Memory B cell (primary cell): ENCODE measurements at regions not wholly inside any gene's neighbourhood (a gene's known extent, or its start where the extent isn't known, plus 50 kb on each side); places are given as distances from the start of the nearest gene placed in this dataset.
"Not testable (repeated sequence)": the region's sequence is repeated elsewhere in the genome, so short reads cannot be mapped to it uniquely, and the experiment has no call there.

Source experiments
- ATAC-seq: fragments of 150-1000 bp; cut with Tn5 transposase; 2 replicates; pipeline ENCODE4 v1.10.0; 2021; ENCODE audit warnings: low read depth, mild to moderate bottlenecking, moderate library complexity
- DNase-seq, 2 donors: peaks; one replicate each; pipeline ENCODE4 v3.0.0; 2022; ENCODE audit warnings: low spot score in 2 of 2
- H3K27ac Mint-ChIP-seq: one replicate; pipeline ENCODE4 v1.8.0; 2022; ENCODE audit warnings: mild to moderate bottlenecking, moderate library complexity, mixed read lengths
- H3K27me3 Mint-ChIP-seq: one replicate; pipeline ENCODE4 v1.8.0; 2022; ENCODE audit warnings: mixed read lengths
- H3K36me3 Mint-ChIP-seq: one replicate; pipeline ENCODE4 v1.8.0; 2022; ENCODE audit warnings: mild to moderate bottlenecking, mixed read lengths
- H3K4me1 Mint-ChIP-seq: one replicate; pipeline ENCODE4 v1.8.0; 2022; ENCODE audit warnings: mixed read lengths
- H3K4me3 Mint-ChIP-seq: one replicate; pipeline ENCODE4 v1.8.0; 2022; ENCODE audit warnings: mild to moderate bottlenecking, moderate library complexity, mixed read lengths
- H3K9me3 Mint-ChIP-seq: one replicate; pipeline ENCODE4 v1.8.0; 2022; ENCODE audit warnings: mixed read lengths

- Mint-ChIP-seq H3K36me3 (no peaks in the 10 kb centered on the region), H3K27me3 (no peaks in the 10 kb centered on the region), H3K4me3 (no peak overlapping the region), H3K27ac (no peak overlapping the region), H3K4me1 (no peaks in the 10 kb centered on the region), H3K9me3 (peaks cover 10% of the 10 kb centered on the region)
- no peak for ATAC-seq
- DNase-seq, result no peak
Measured at GRCh38 chr7:42666994-42667393, 244.9 kb downstream of the C7orf25 start.

- no peaks in the 10 kb centered on the region for H3K27me3 Mint-ChIP-seq
- no peak overlapping the region for H3K27ac Mint-ChIP-seq
Measured at GRCh38 chr7:42662862-42663261, 249.0 kb downstream of the C7orf25 start.

GRCh38 chr7:42661312-42661711, 250.6 kb downstream of the C7orf25 start:
- H3K9me3 Mint-ChIP-seq, result no peaks in the 10 kb centered on the region
- no peaks in the 10 kb centered on the region for H3K4me1 Mint-ChIP-seq
- H3K4me3 Mint-ChIP-seq, result no peak overlapping the region
- ATAC-seq, result no peak
- H3K36me3 Mint-ChIP-seq, result no peaks in the 10 kb centered on the region
- DNase-seq, result no peak
- no peak overlapping the region for H3K27ac Mint-ChIP-seq
- H3K27me3 Mint-ChIP-seq, result no peaks in the 10 kb centered on the region

More at GRCh38 chr7:42662862-42663261, 249.0 kb downstream of the C7orf25 start:
- H3K4me3 Mint-ChIP-seq, result no peak overlapping the region
- peaks cover 10% of the 10 kb centered on the region for H3K9me3 Mint-ChIP-seq
- no peaks in the 10 kb centered on the region for H3K36me3 Mint-ChIP-seq
- no peak for ATAC-seq
- H3K4me1 Mint-ChIP-seq, result no peaks in the 10 kb centered on the region
- DNase-seq, result no peak

GRCh38 chr7:42650701-42651100, 261.2 kb downstream of the C7orf25 start:
- Mint-ChIP-seq H3K27me3 (no peaks in the 10 kb centered on the region), H3K27ac (no peak overlapping the region), H3K4me3 (no peak overlapping the region), H3K36me3 (no peaks in the 10 kb centered on the region), H3K4me1 (no peaks in the 10 kb centered on the region), H3K9me3 (peaks cover 5% of the 10 kb centered on the region)
- DNase-seq, result no peak
- ATAC-seq, result no peak

GRCh38 chr7:42650171-42650570, 261.7 kb downstream of the C7orf25 start:
- peaks cover 5% of the 10 kb centered on the region for H3K9me3 Mint-ChIP-seq
- no peaks in the 10 kb centered on the region for H3K36me3 Mint-ChIP-seq
- no peak overlapping the region for H3K4me3 Mint-ChIP-seq
- ATAC-seq, result no peak
- no peaks in the 10 kb centered on the region for H3K4me1 Mint-ChIP-seq
- H3K27me3 Mint-ChIP-seq, result no peaks in the 10 kb centered on the region
- no peak overlapping the region for H3K27ac Mint-ChIP-seq
- DNase-seq, result no peak

- ATAC-seq (no peak), DNase-seq (no peak)
- Mint-ChIP-seq H3K4me1 (no peaks in the 10 kb centered on the region), H3K27ac (no peak overlapping the region), H3K4me3 (no peak overlapping the region), H3K9me3 (peaks cover 3% of the 10 kb centered on the region), H3K36me3 (no peaks in the 10 kb centered on the region), H3K27me3 (peaks cover 2% of the 10 kb centered on the region)
Measured at GRCh38 chr7:42645906-42646305, 266.0 kb downstream of the C7orf25 start.

- no peak overlapping the region for H3K4me3 Mint-ChIP-seq
- H3K27ac Mint-ChIP-seq, result no peak overlapping the region
- peaks cover 3% of the 10 kb centered on the region for H3K9me3 Mint-ChIP-seq
- ATAC-seq (no peak), DNase-seq (no peak)
- no peaks in the 10 kb centered on the region for H3K36me3 Mint-ChIP-seq
- no peaks in the 10 kb centered on the region for H3K4me1 Mint-ChIP-seq
- H3K27me3 Mint-ChIP-seq, result peaks cover 3% of the 10 kb centered on the region
Measured at GRCh38 chr7:42642699-42643098, 269.2 kb downstream of the C7orf25 start.

GRCh38 chr7:42639930-42640329, 271.9 kb downstream of the C7orf25 start:
- Mint-ChIP-seq H3K27me3 (peaks cover 3% of the 10 kb centered on the region), H3K27ac (no peak overlapping the region), H3K4me1 (no peaks in the 10 kb centered on the region), H3K9me3 (peaks cover 3% of the 10 kb centered on the region), H3K36me3 (no peaks in the 10 kb centered on the region), H3K4me3 (no peak overlapping the region)
- no peak for DNase-seq
- no peak for ATAC-seq

- H3K27me3 Mint-ChIP-seq, H3K4me1 Mint-ChIP-seq, ATAC-seq, DNase-seq, H3K4me3 Mint-ChIP-seq, H3K27ac Mint-ChIP-seq, H3K36me3 Mint-ChIP-seq, H3K9me3 Mint-ChIP-seq: not testable (repeated sequence)
Measured at GRCh38 chr7:42636380-42636779, 275.5 kb downstream of the C7orf25 start.

- Mint-ChIP-seq H3K4me1 (no peaks in the 10 kb centered on the region), H3K4me3 (no peak overlapping the region), H3K27ac (no peak overlapping the region), H3K36me3 (no peaks in the 10 kb centered on the region), H3K9me3 (peaks cover 1% of the 10 kb centered on the region), H3K27me3 (peaks cover 1% of the 10 kb centered on the region)
- ATAC-seq (no peak), DNase-seq (no peak)
Measured at GRCh38 chr7:42628054-42628453, 283.8 kb downstream of the C7orf25 start.

- Mint-ChIP-seq H3K27me3 (peaks cover 1% of the 10 kb centered on the region), H3K27ac (no peak overlapping the region), H3K4me3 (no peak overlapping the region), H3K9me3 (peaks cover 1% of the 10 kb centered on the region), H3K4me1 (no peaks in the 10 kb centered on the region), H3K36me3 (no peaks in the 10 kb centered on the region)
- DNase-seq (no peak), ATAC-seq (no peak)
Measured at GRCh38 chr7:42627626-42628025, 284.2 kb downstream of the C7orf25 start.

GRCh38 chr7:42627101-42627500, 284.8 kb downstream of the C7orf25 start:
- ATAC-seq, result no peak
- Mint-ChIP-seq H3K4me3 (no peak overlapping the region), H3K27ac (no peak overlapping the region), H3K9me3 (peaks cover 1% of the 10 kb centered on the region), H3K36me3 (no peaks in the 10 kb centered on the region), H3K27me3 (peaks cover 1% of the 10 kb centered on the region), H3K4me1 (no peaks in the 10 kb centered on the region)
- DNase-seq, result no peak

GRCh38 chr7:42625421-42625820, 286.4 kb downstream of the C7orf25 start:
- Mint-ChIP-seq H3K4me1 (no peaks in the 10 kb centered on the region), H3K9me3 (peaks cover 1% of the 10 kb centered on the region), H3K36me3 (no peaks in the 10 kb centered on the region), H3K27me3 (peaks cover 1% of the 10 kb centered on the region), H3K4me3 (no peak overlapping the region), H3K27ac (no peak overlapping the region)
- no peak for DNase-seq
- no peak for ATAC-seq

GRCh38 chr7:42624471-42624870, 287.4 kb downstream of the C7orf25 start:
- ATAC-seq, result no peak
- Mint-ChIP-seq H3K4me3 (no peak overlapping the region), H3K27me3 (peaks cover 1% of the 10 kb centered on the region), H3K27ac (no peak overlapping the region), H3K36me3 (no peaks in the 10 kb centered on the region), H3K4me1 (no peaks in the 10 kb centered on the region), H3K9me3 (peaks cover 1% of the 10 kb centered on the region)
- DNase-seq, result no peak

- peaks cover 1% of the 10 kb centered on the region for H3K9me3 Mint-ChIP-seq
- no peak overlapping the region for H3K4me3 Mint-ChIP-seq
- H3K27ac Mint-ChIP-seq, result no peak overlapping the region
- DNase-seq, result no peak
- ATAC-seq, result no peak
- H3K36me3 Mint-ChIP-seq, result no peaks in the 10 kb centered on the region
- H3K27me3 Mint-ChIP-seq, result peaks cover 1% of the 10 kb centered on the region
- H3K4me1 Mint-ChIP-seq, result no peaks in the 10 kb centered on the region
Measured at GRCh38 chr7:42621543-42622219, 290.2 kb downstream of the C7orf25 start.
